T-helper 17 cell (primary cell): ENCODE measurements at regions not wholly inside any gene's neighbourhood (a gene's known extent, or its start where the extent isn't known, plus 50 kb on each side); places are given as distances from the start of the nearest gene placed in this dataset.

ENCODE experiments used
- ATAC-seq: fragments of 150-1000 bp; cut with Tn5 transposase; 2 replicates; pipeline ENCODE4 v1.10.0; 2021; ENCODE audit warnings: mild to moderate bottlenecking, moderate library complexity
- DNase-seq, 3 donors: peaks; one replicate each; pipeline versions ENCODE4 v3.0.0 to v3.0.0-alpha.2; 2020 to 2021
- H3K9me3 ChIP-seq: one replicate; pipeline ENCODE4 v1.7.0; 2013; ENCODE audit warnings: low read length, mild to moderate bottlenecking; ENCODE audit not compliant: control insufficient read depth, poor library complexity, severe bottlenecking
- H3K27ac Mint-ChIP-seq: one replicate; pipeline ENCODE4 v1.8.0; 2022; ENCODE audit warnings: mild to moderate bottlenecking, moderate library complexity, mixed read lengths
- H3K27me3 Mint-ChIP-seq: one replicate; pipeline ENCODE4 v1.8.0; 2022; ENCODE audit warnings: mixed read lengths
- H3K36me3 Mint-ChIP-seq: one replicate; pipeline ENCODE4 v1.8.0; 2022; ENCODE audit warnings: low read depth, mixed read lengths
- H3K4me1 Mint-ChIP-seq: one replicate; pipeline ENCODE4 v1.8.0; 2022; ENCODE audit warnings: mild to moderate bottlenecking, mixed read lengths
- H3K4me3 Mint-ChIP-seq: one replicate; pipeline ENCODE4 v1.8.0; 2022; ENCODE audit warnings: mild to moderate bottlenecking, moderate library complexity, mixed read lengths

GRCh38 chr4:24260133-24260715 lies 324.1 kb downstream of the DHX15 start:
- Mint-ChIP-seq H3K27me3 (peaks cover 5% of the 10 kb centered on the region), H3K4me1 (no peaks in the 10 kb centered on the region)
- DNase-seq, result no peak

GRCh38 chr4:24256547-24256946 lies 327.8 kb downstream of the DHX15 start:
- ATAC-seq (no peak), DNase-seq (no peak)
- peaks cover 5% of the 10 kb centered on the region for H3K27me3 Mint-ChIP-seq
- H3K27ac Mint-ChIP-seq, result no peak overlapping the region
- H3K4me3 Mint-ChIP-seq, result no peak overlapping the region
- no peaks in the 10 kb centered on the region for H3K36me3 Mint-ChIP-seq
- H3K4me1 Mint-ChIP-seq, result no peaks in the 10 kb centered on the region
- H3K9me3 ChIP-seq, result no peaks in the 10 kb centered on the region

More at GRCh38 chr4:24260133-24260715, 324.1 kb downstream of the DHX15 start:
- no peak overlapping the region for H3K4me3 Mint-ChIP-seq
- no peaks in the 10 kb centered on the region for H3K9me3 ChIP-seq
- ATAC-seq, result no peak
- no peaks in the 10 kb centered on the region for H3K36me3 Mint-ChIP-seq
- no peak overlapping the region for H3K27ac Mint-ChIP-seq

- no peak for DNase-seq
- Mint-ChIP-seq H3K4me1 (no peaks in the 10 kb centered on the region), H3K27ac (no peak overlapping the region), H3K36me3 (no peaks in the 10 kb centered on the region), H3K27me3 (peaks cover 5% of the 10 kb centered on the region), H3K4me3 (no peak overlapping the region)
- ATAC-seq, result no peak
- no peaks in the 10 kb centered on the region for H3K9me3 ChIP-seq
Measured at GRCh38 chr4:24256066-24256465, 328.3 kb downstream of the DHX15 start.

- Mint-ChIP-seq H3K4me1 (no peaks in the 10 kb centered on the region), H3K4me3 (no peak overlapping the region), H3K27me3 (peaks cover 5% of the 10 kb centered on the region), H3K36me3 (no peaks in the 10 kb centered on the region), H3K27ac (no peak overlapping the region)
- no peak for DNase-seq
- no peak for ATAC-seq
- H3K9me3 ChIP-seq, result no peaks in the 10 kb centered on the region
Measured at GRCh38 chr4:24252121-24252520, 332.2 kb downstream of the DHX15 start.

DNA sequence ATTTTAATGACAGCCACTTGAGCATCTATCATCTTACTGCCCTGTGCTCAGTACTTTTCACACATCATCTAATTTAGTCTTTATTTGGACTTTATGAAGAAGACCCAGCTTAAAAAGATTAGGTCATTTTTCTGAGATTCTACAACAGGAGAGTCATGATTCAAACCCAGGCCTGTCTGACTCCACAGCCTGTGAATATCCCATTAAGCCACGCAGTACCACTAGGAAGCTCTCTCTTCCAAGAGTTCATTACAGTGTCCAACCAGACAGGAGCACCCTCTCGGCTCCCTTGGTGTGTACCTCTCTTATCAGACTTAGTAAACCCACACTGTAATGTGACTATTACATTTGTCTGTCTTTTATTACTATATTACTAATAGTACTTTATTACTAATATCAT lies 332.8 kb downstream of the DHX15 start:
- no peak overlapping the region for H3K4me3 Mint-ChIP-seq
- DNase-seq (no peak), ATAC-seq (no peak)
- H3K4me1 Mint-ChIP-seq, result no peaks in the 10 kb centered on the region
- no peak overlapping the region for H3K27ac Mint-ChIP-seq
- H3K9me3 ChIP-seq, result no peaks in the 10 kb centered on the region
- no peaks in the 10 kb centered on the region for H3K36me3 Mint-ChIP-seq
- peaks cover 5% of the 10 kb centered on the region for H3K27me3 Mint-ChIP-seq

DNA sequence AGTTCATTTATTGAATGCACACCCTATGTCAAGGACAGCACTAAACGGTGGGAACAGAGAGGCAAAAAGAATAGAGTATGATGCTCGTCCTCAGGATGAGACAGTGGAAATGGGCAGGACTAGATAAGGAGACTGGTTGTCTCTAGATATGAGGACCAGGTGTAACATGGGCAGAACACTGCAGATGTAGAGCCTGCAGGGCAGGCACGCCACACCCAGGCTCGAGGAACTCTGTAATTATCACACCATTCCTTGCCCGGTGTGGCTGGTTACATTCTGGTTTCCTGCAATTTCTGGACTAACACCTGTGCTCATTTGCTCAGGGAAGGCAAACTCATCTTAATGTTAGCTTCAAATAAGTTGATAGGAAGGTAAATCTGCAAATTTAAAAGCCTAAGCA lies 334.4 kb downstream of the DHX15 start:
- H3K4me3 Mint-ChIP-seq, result no peak overlapping the region
- no peak overlapping the region for H3K27ac Mint-ChIP-seq
- DNase-seq (no peak), ATAC-seq (no peak)
- H3K9me3 ChIP-seq, result no peaks in the 10 kb centered on the region
- no peaks in the 10 kb centered on the region for H3K4me1 Mint-ChIP-seq
- no peaks in the 10 kb centered on the region for H3K36me3 Mint-ChIP-seq
- H3K27me3 Mint-ChIP-seq, result no peaks in the 10 kb centered on the region

DNA sequence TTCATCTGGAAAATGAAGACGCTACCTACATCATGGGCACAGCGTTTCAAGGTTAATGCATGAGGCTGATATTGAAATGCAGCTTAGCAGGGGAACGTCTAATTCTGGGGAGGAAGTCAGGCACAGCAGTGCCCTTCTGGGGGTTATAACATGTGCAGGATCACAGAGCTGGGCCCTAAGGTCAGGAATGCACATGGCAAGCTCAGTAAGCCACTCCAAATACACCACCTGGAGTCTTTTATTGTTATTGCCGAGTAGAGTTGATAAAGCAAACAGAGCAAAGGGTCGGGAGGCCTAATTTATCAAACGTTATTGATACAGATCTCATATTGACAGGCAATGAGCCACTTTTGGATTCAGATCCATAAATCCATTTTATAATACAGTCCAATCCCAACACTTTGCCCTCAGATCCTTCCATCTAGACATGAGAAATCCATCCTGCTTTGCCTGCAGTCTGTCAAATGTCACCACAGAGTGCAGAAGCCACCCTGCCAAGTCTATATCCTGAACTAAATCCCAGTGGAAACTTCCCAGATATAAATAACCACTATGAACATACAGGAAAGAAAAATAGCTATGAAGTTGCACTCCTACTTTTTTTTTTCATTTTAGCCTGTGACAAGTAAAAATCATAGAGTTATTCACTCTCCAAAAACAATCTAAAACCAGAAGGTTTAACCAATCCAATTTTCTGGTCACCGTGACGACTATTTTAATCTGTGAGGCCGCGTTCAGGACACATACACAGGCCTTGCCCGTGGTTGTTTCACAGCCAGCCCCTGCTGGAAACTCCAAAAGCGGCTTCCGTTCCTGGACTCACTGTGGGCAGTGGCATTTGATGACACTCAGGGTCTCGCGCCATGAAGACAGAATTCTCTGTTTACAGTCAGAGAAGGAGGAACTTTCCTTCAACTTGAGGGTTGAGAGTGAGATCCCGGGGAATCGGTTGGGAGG lies 335.4 kb downstream of the DHX15 start:
- Mint-ChIP-seq H3K27ac (no peak overlapping the region), H3K4me3 (no peak overlapping the region), H3K36me3 (no peaks in the 10 kb centered on the region), H3K27me3 (no peaks in the 10 kb centered on the region), H3K4me1 (no peaks in the 10 kb centered on the region)
- DNase-seq, result no peak
- no peak for ATAC-seq
- no peaks in the 10 kb centered on the region for H3K9me3 ChIP-seq

DNA sequence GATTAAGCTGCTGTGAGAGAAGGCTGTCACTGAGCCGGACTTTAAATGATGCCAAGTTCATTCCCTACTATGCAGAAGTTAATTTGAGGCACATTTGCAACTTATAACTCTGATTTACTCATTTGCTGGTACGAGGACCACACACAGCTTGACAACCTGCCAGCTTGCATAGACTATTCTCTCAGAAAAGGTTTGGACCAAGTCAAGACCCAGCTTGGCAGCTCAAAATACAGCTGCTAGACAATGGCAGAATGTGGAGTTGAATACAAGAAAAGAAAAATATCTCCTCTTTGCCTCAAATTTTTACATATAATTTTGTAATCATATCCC lies 338.9 kb downstream of the DHX15 start:
- Mint-ChIP-seq H3K4me1 (no peaks in the 10 kb centered on the region), H3K27ac (no peak overlapping the region), H3K27me3 (no peaks in the 10 kb centered on the region), H3K4me3 (no peak overlapping the region), H3K36me3 (no peaks in the 10 kb centered on the region)
- DNase-seq (no peak), ATAC-seq (no peak)
- no peaks in the 10 kb centered on the region for H3K9me3 ChIP-seq

DNA sequence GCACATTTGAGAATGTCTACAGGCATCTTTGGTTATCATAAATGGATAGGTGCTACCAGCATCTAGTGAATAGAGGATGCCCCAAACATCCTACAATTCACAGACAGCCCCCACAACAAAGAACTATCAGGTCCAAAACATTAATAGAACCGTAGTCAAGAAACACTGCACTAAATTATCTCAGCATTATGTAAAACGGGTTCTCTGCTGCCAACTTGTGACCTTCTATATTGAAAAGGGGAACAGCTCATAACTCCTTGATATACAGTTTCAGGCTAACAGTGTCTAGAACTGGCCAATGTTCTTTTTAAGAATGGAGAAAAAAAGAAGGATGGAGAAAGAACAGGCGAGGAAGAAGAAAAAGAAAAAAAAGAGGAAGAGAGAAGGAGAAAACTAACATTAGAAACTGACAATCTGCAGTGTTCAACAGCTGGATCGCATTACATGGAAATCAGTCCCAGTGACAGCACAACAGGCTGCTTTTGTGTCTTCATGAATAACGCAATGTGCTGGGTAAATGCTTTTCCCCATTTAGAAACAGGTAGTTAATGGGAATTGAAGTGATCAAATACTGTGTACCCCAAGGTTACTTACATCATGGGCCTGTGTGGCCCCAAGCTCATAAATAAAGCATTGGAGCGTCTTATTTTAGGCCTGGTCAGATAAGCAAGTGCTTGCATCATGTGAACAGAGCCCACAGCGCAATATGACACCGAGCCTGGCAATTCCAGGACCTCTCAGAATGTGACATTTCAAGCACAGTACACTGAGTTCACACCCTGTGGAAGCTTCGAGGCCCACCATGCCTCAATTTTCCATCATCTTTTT lies 339.5 kb downstream of the DHX15 start:
- no peak overlapping the region for H3K27ac Mint-ChIP-seq
- ATAC-seq, result no peak
- no peaks in the 10 kb centered on the region for H3K36me3 Mint-ChIP-seq
- no peaks in the 10 kb centered on the region for H3K9me3 ChIP-seq
- H3K27me3 Mint-ChIP-seq, result no peaks in the 10 kb centered on the region
- no peak overlapping the region for H3K4me3 Mint-ChIP-seq
- no peaks in the 10 kb centered on the region for H3K4me1 Mint-ChIP-seq
- DNase-seq, result no peak

GRCh38 chr4:24243641-24244040 lies 340.7 kb downstream of the DHX15 start:
- Mint-ChIP-seq H3K4me1 (no peaks in the 10 kb centered on the region), H3K27me3 (no peaks in the 10 kb centered on the region), H3K27ac (no peak overlapping the region), H3K4me3 (no peak overlapping the region), H3K36me3 (no peaks in the 10 kb centered on the region)
- DNase-seq (no peak), ATAC-seq (no peak)
- no peaks in the 10 kb centered on the region for H3K9me3 ChIP-seq

GRCh38 chr4:24241511-24241910 lies 342.8 kb downstream of the DHX15 start:
- no peaks in the 10 kb centered on the region for H3K36me3 Mint-ChIP-seq
- H3K27ac Mint-ChIP-seq, result no peak overlapping the region
- DNase-seq (no peak), ATAC-seq (no peak)
- no peaks in the 10 kb centered on the region for H3K4me1 Mint-ChIP-seq
- H3K9me3 ChIP-seq, result no peaks in the 10 kb centered on the region
- H3K4me3 Mint-ChIP-seq, result no peak overlapping the region
- no peaks in the 10 kb centered on the region for H3K27me3 Mint-ChIP-seq

- Mint-ChIP-seq H3K4me3 (no peak overlapping the region), H3K36me3 (no peaks in the 10 kb centered on the region), H3K27ac (no peak overlapping the region), H3K27me3 (no peaks in the 10 kb centered on the region), H3K4me1 (no peaks in the 10 kb centered on the region)
- no peak for ATAC-seq
- no peaks in the 10 kb centered on the region for H3K9me3 ChIP-seq
- DNase-seq, result no peak
Measured at GRCh38 chr4:24240655-24241054, 343.7 kb downstream of the DHX15 start.

DNA sequence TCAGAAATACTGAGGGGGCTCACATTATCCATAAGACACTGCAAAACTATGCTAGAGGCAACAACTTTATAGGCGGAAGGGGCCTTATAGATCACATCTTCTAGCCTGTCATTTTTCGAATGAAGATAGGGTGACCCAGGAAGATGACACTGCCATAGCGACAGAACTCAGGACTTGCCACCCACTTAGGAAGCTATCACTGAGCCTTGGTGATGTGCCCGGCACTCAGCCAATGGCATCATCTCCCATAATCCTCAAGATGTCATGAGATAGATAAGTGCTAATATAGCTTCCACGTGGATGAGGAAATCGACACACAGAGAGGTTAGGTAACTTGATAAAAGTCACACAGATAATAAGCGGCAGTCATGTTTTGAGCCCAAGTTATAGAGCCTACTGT lies 346.6 kb downstream of the DHX15 start:
- Mint-ChIP-seq H3K36me3 (no peaks in the 10 kb centered on the region), H3K27me3 (no peaks in the 10 kb centered on the region), H3K4me3 (no peak overlapping the region), H3K27ac (no peak overlapping the region), H3K4me1 (no peaks in the 10 kb centered on the region)
- H3K9me3 ChIP-seq, result no peaks in the 10 kb centered on the region
- no peak for ATAC-seq
- no peak for DNase-seq
